Effector memory CD8-positive, alpha-beta T cell (primary cell): ENCODE measurements at regions not wholly inside any gene's neighbourhood (a gene's known extent, or its start where the extent isn't known, plus 50 kb on each side); places are given as distances from the start of the nearest gene placed in this dataset.

Experiments used
- ATAC-seq: fragments of 150-1000 bp; cut with Tn5 transposase; replicated peaks from 2 replicates; pipeline ENCODE4 v1.10.0; 2021; ENCODE audit warnings: mild to moderate bottlenecking, moderate library complexity
- DNase-seq, 3 experiments: peaks; one replicate each; pipeline ENCODE4 v3.0.0; 2021
- H3K27ac Mint-ChIP-seq, 2 donors: one replicate each; pipeline ENCODE4 v1.8.0; 2022; ENCODE audit warnings: mild to moderate bottlenecking in 2 of 2, mixed read lengths in 2 of 2, moderate library complexity in 2 of 2
- H3K27me3 Mint-ChIP-seq, 2 donors: one replicate each; pipeline ENCODE4 v1.8.0; 2022; ENCODE audit warnings: mixed read lengths in 2 of 2
- H3K36me3 Mint-ChIP-seq: one replicate; pipeline ENCODE4 v1.8.0; 2022; ENCODE audit warnings: mild to moderate bottlenecking, moderate library complexity, mixed read lengths; ENCODE audit not compliant: insufficient read depth
- H3K4me1 Mint-ChIP-seq, 2 donors: one replicate each; pipeline ENCODE4 v1.8.0; 2022; ENCODE audit warnings: low read depth in 2 of 2, mixed read lengths in 2 of 2
- H3K4me3 Mint-ChIP-seq, 2 donors: one replicate each; pipeline ENCODE4 v1.8.0; 2022; ENCODE audit warnings: mild to moderate bottlenecking in 2 of 2, mixed read lengths in 2 of 2, moderate library complexity in 2 of 2
- H3K9me3 Mint-ChIP-seq, 2 donors: one replicate each; pipeline ENCODE4 v1.8.0; 2022; ENCODE audit warnings: mixed read lengths in 2 of 2

- ATAC-seq (peak; percentile 78), DNase-seq (no peak)
- H3K4me1 Mint-ChIP-seq: peaks cover 24 to 26% of the 10 kb centered on the region in 2 donors
- no peaks in the 10 kb centered on the region for H3K27me3 Mint-ChIP-seq
- H3K4me3 Mint-ChIP-seq: peak overlapping the region; percentile 6 to 67
- no peaks in the 10 kb centered on the region for H3K9me3 Mint-ChIP-seq
- peak overlapping the region; percentile 33 to 88 for H3K27ac Mint-ChIP-seq
- no peaks in the 10 kb centered on the region for H3K36me3 Mint-ChIP-seq
Measured at GRCh38 chr12:107352347-107353081, 259.2 kb upstream of the CRY1 start.

GRCh38 chr12:107353312-107353711, 260.0 kb upstream of the CRY1 start:
- H3K4me1 Mint-ChIP-seq: peaks cover 22 to 24% of the 10 kb centered on the region in 2 donors
- no peak for DNase-seq
- no peaks in the 10 kb centered on the region for H3K36me3 Mint-ChIP-seq
- ATAC-seq: no peak
- no peaks in the 10 kb centered on the region for H3K27me3 Mint-ChIP-seq
- peak overlapping the region in 1 of 2 donors; percentile 67 for H3K4me3 Mint-ChIP-seq
- H3K27ac Mint-ChIP-seq: peak overlapping the region; percentile 33 to 88
- H3K9me3 Mint-ChIP-seq: no peaks in the 10 kb centered on the region

GRCh38 chr12:107355004-107355565, 261.7 kb upstream of the CRY1 start:
- Mint-ChIP-seq H3K36me3 (no peaks in the 10 kb centered on the region), H3K9me3 (no peaks in the 10 kb centered on the region), H3K27ac (peak overlapping the region in 1 of 2 donors; percentile 23), H3K4me1 (peaks cover 19 to 22% of the 10 kb centered on the region in 2 donors), H3K4me3 (no peak overlapping the region), H3K27me3 (no peaks in the 10 kb centered on the region)
- ATAC-seq (no peak), DNase-seq (no peak)

GRCh38 chr12:107355612-107356011, 262.3 kb upstream of the CRY1 start:
- Mint-ChIP-seq H3K27ac (peak overlapping the region in 1 of 2 donors; percentile 23), H3K4me3 (no peak overlapping the region), H3K4me1 (peaks cover 19 to 22% of the 10 kb centered on the region in 2 donors)

GRCh38 chr12:107356266-107356936, 263.1 kb upstream of the CRY1 start:
- DNase-seq: no peak
- H3K36me3 Mint-ChIP-seq: no peaks in the 10 kb centered on the region
- no peak for ATAC-seq
- peaks cover 19 to 22% of the 10 kb centered on the region in 2 donors for H3K4me1 Mint-ChIP-seq
- H3K27ac Mint-ChIP-seq: no peak overlapping the region
- no peaks in the 10 kb centered on the region for H3K9me3 Mint-ChIP-seq
- no peak overlapping the region for H3K4me3 Mint-ChIP-seq
- no peaks in the 10 kb centered on the region for H3K27me3 Mint-ChIP-seq

More at GRCh38 chr12:107355612-107356011, 262.3 kb upstream of the CRY1 start:
- Mint-ChIP-seq H3K36me3 (no peaks in the 10 kb centered on the region), H3K27me3 (no peaks in the 10 kb centered on the region), H3K9me3 (no peaks in the 10 kb centered on the region)
- DNase-seq (no peak), ATAC-seq (no peak)

- H3K4me3 Mint-ChIP-seq: no peak overlapping the region
- H3K27me3 Mint-ChIP-seq: no peaks in the 10 kb centered on the region
- no peaks in the 10 kb centered on the region for H3K36me3 Mint-ChIP-seq
- no peaks in the 10 kb centered on the region for H3K9me3 Mint-ChIP-seq
- ATAC-seq (no peak), DNase-seq (no peak)
- H3K4me1 Mint-ChIP-seq: peaks cover 17 to 20% of the 10 kb centered on the region in 2 donors
- no peak overlapping the region for H3K27ac Mint-ChIP-seq
Measured at GRCh38 chr12:107356937-107357295, 263.6 kb upstream of the CRY1 start.

GRCh38 chr12:107359382-107359781, 266.0 kb upstream of the CRY1 start:
- Mint-ChIP-seq H3K27ac (no peak overlapping the region), H3K9me3 (no peaks in the 10 kb centered on the region), H3K27me3 (no peaks in the 10 kb centered on the region), H3K36me3 (no peaks in the 10 kb centered on the region), H3K4me1 (peaks cover 0 to 5% of the 10 kb centered on the region in 2 donors), H3K4me3 (no peak overlapping the region)
- ATAC-seq: peak; percentile 54
- no peak for DNase-seq

- no peak for DNase-seq
- peaks cover 0 to 5% of the 10 kb centered on the region in 2 donors for H3K4me1 Mint-ChIP-seq
- H3K4me3 Mint-ChIP-seq: no peak overlapping the region
- H3K27me3 Mint-ChIP-seq: no peaks in the 10 kb centered on the region
- no peaks in the 10 kb centered on the region for H3K36me3 Mint-ChIP-seq
- no peaks in the 10 kb centered on the region for H3K9me3 Mint-ChIP-seq
- H3K27ac Mint-ChIP-seq: peak overlapping the region in 1 of 2 donors; percentile 9
- ATAC-seq: no peak
Measured at GRCh38 chr12:107360033-107360432, 266.7 kb upstream of the CRY1 start.

- no peak overlapping the region for H3K4me3 Mint-ChIP-seq
- H3K9me3 Mint-ChIP-seq: no peaks in the 10 kb centered on the region
- no peak overlapping the region for H3K27ac Mint-ChIP-seq
- peaks cover 0 to 5% of the 10 kb centered on the region in 2 donors for H3K4me1 Mint-ChIP-seq
- no peak for ATAC-seq
- H3K27me3 Mint-ChIP-seq: no peaks in the 10 kb centered on the region
- H3K36me3 Mint-ChIP-seq: no peaks in the 10 kb centered on the region
- no peak for DNase-seq
Measured at GRCh38 chr12:107360482-107360881, 267.1 kb upstream of the CRY1 start.

- ATAC-seq (no peak), DNase-seq (no peak)
- no peaks in the 10 kb centered on the region for H3K27me3 Mint-ChIP-seq
- peaks cover 2 to 4% of the 10 kb centered on the region in 2 donors for H3K4me1 Mint-ChIP-seq
- no peak overlapping the region for H3K27ac Mint-ChIP-seq
- no peak overlapping the region for H3K4me3 Mint-ChIP-seq
- no peaks in the 10 kb centered on the region for H3K9me3 Mint-ChIP-seq
- no peaks in the 10 kb centered on the region for H3K36me3 Mint-ChIP-seq
Measured at GRCh38 chr12:107361970-107362369, 268.6 kb upstream of the CRY1 start.

GRCh38 chr12:107362960-107363359, 269.6 kb upstream of the CRY1 start:
- no peak overlapping the region for H3K4me3 Mint-ChIP-seq
- H3K36me3 Mint-ChIP-seq: no peaks in the 10 kb centered on the region
- peaks cover 3 to 7% of the 10 kb centered on the region in 2 donors for H3K4me1 Mint-ChIP-seq
- no peaks in the 10 kb centered on the region for H3K27me3 Mint-ChIP-seq
- DNase-seq (no peak), ATAC-seq (no peak)
- no peak overlapping the region for H3K27ac Mint-ChIP-seq
- no peaks in the 10 kb centered on the region for H3K9me3 Mint-ChIP-seq

- Mint-ChIP-seq H3K27ac (no peak overlapping the region), H3K4me3 (no peak overlapping the region)
- ATAC-seq: no peak
Measured at GRCh38 chr12:107364875-107365518, 271.6 kb upstream of the CRY1 start.

GRCh38 chr12:107365703-107366102, 272.4 kb upstream of the CRY1 start:
- no peaks in the 10 kb centered on the region for H3K27me3 Mint-ChIP-seq
- H3K9me3 Mint-ChIP-seq: no peaks in the 10 kb centered on the region
- H3K4me3 Mint-ChIP-seq: no peak overlapping the region
- peaks cover 19 to 24% of the 10 kb centered on the region in 2 donors for H3K4me1 Mint-ChIP-seq
- H3K27ac Mint-ChIP-seq: no peak overlapping the region
- no peak for DNase-seq
- ATAC-seq: no peak
- H3K36me3 Mint-ChIP-seq: no peaks in the 10 kb centered on the region

More at GRCh38 chr12:107364875-107365518, 271.6 kb upstream of the CRY1 start:
- Mint-ChIP-seq H3K36me3 (no peaks in the 10 kb centered on the region), H3K27me3 (no peaks in the 10 kb centered on the region), H3K9me3 (no peaks in the 10 kb centered on the region), H3K4me1 (peaks cover 15 to 20% of the 10 kb centered on the region in 2 donors)
- DNase-seq: no peak
